ENCODE measurements at regions not wholly inside any gene's neighbourhood (a gene's known extent, or its start where the extent isn't known, plus 50 kb on each side); places are given as distances from the start of the nearest gene placed in this dataset.

DNA sequence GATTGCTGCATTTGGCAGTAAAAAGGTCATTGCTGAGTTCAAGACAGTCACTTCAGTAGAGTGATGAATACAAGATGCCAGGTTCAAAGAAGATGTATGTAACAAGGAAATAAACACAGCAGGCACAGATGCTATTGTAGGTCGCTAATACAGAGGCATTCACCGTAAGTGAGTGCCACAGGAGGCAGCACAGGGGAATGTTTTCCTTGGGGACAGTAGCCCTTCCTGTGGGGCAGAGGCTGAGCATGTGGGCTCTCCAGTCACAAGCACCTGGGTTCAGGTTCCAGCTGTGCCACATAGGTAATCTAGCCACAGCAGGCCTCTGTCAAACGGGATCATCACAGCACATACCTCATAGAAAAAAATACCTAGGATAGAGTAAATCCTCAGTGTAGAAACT, 86.3 kb downstream of the RSL24D1 start:
- Histone ChIP-seq H3K27me3 (ENCODE audit: control insufficient read depth, insufficient read depth, low read length) (no peaks in the 10 kb centered on the region), H3K4me3 (ENCODE audit: low read depth, low read length) (no peak overlapping the region), H3K36me3 (ENCODE audit: control insufficient read depth, insufficient read depth, low read length) (no peaks in the 10 kb centered on the region)
- DNase-seq (ENCODE audit: low read depth) (no peak), FAIRE-seq (no peak)
- TF ChIP-seq CTCF (IDR thresholded peaks at IDR 0.05; ENCODE audit: insufficient read depth, low read length, severe bottlenecking): no peak

GRCh38 chr15:55108858-55109518, 87.8 kb downstream of the RSL24D1 start:
- Histone ChIP-seq H3K4me3 (ENCODE audit: low read depth, low read length) (no peak overlapping the region), H3K27me3 (ENCODE audit: control insufficient read depth, insufficient read depth, low read length) (no peaks in the 10 kb centered on the region), H3K36me3 (ENCODE audit: control insufficient read depth, insufficient read depth, low read length) (no peaks in the 10 kb centered on the region)
- peak; percentile 72 for TF ChIP-seq CTCF (IDR thresholded peaks at IDR 0.05; ENCODE audit: insufficient read depth, low read length, severe bottlenecking)
- peak; percentile 81 for DNase-seq (ENCODE audit: low read depth)
- FAIRE-seq: no peak

DNA sequence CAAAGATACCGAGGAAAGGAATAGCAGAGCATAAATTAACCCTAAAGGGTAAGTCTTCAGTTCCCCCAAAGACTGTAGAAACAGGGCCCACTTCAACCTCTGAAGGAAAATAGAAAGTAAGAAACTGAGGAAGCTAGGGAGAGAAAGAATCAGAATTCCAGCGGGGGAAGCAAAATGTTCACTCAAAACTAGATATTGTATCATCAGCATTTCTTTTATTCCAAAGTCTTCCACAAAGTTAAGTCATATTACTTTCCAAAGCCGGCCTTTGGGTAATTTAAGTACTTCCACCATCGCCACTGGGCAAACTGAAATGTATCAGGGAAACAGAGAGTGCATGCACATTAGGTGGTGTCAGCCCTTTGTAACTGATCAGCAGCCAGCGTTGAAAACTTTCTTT, 88.3 kb downstream of the RSL24D1 start:
- TF ChIP-seq CTCF (IDR thresholded peaks at IDR 0.05; ENCODE audit: insufficient read depth, low read length, severe bottlenecking): no peak

DNA sequence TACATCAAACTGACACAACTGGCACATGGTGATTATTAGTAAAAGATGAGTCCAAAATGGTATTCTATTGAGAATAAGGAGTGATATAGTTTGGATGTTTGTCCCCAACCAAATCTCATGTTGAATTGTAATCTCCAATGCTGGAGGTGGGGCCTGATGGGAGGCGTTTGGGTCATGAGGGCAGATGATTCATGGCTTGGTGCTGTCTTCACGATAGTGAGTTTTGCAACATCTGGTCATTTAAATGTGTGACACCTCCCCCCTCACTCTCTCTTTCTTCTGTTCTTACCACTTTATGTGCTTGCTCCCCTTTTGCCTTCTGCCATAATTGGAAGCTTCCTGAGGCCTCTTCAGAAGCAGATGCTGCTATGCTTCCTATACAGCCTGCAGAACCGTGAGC, 90.6 kb downstream of the RSL24D1 start:
- DNase-seq (ENCODE audit: low read depth): peak; percentile 5
- FAIRE-seq: no peak
- no peaks in the 10 kb centered on the region for H3K27me3 ChIP-seq (ENCODE audit: control insufficient read depth, insufficient read depth, low read length)
- H3K4me3 ChIP-seq (ENCODE audit: low read depth, low read length): no peak overlapping the region
- no peak for TF ChIP-seq CTCF (IDR thresholded peaks at IDR 0.05; ENCODE audit: insufficient read depth, low read length, severe bottlenecking)
- no peaks in the 10 kb centered on the region for H3K36me3 ChIP-seq (ENCODE audit: control insufficient read depth, insufficient read depth, low read length)

More for the DNA sequence above, 88.3 kb downstream of the RSL24D1 start:
- FAIRE-seq (no peak), DNase-seq (ENCODE audit: low read depth) (no peak)
- Histone ChIP-seq H3K36me3 (ENCODE audit: control insufficient read depth, insufficient read depth, low read length) (no peaks in the 10 kb centered on the region), H3K4me3 (ENCODE audit: low read depth, low read length) (no peak overlapping the region), H3K27me3 (ENCODE audit: control insufficient read depth, insufficient read depth, low read length) (no peaks in the 10 kb centered on the region)

DNA sequence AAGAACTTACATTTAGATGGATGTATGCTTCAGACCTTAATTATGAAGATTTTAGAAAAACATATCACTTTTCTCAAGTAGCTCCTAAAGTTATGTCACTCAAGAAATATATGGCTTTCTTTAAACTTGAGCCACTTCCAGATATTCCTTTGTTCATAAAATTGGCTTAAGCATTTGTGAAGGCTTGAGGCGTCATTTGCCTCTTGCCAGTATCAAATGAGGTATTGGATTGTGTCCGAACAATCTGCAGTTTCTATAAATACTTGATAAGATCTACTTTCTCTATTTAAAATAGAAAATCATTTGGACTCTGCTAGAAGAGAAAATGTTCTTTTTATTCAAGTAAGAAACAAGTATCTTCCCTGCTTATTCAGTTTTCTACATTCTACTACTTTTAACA, 102.6 kb downstream of the RSL24D1 start:
- no peak for TF ChIP-seq CTCF (IDR thresholded peaks at IDR 0.05; ENCODE audit: insufficient read depth, low read length, severe bottlenecking)

DNA sequence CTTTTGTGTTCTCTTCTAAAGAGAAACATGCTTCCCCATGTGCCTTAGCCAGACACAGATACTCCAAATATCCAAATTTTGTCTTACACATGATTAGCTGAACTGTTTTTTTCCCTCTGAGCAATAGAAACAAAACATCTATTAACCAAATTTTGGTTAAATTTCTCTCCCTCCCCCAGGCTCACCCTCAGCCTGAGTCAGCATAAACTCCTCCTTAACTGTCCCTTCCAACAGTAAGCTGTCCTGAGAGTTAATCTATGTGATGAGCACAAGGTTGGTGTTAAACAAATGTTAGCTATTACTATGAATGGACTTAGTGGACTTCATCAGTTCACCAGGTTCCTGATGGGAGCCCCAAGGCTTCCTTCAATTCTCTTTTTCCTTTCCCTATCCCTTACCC, 108.5 kb downstream of the RSL24D1 start:
- no peak overlapping the region for H3K4me3 ChIP-seq (ENCODE audit: low read depth, low read length)
- no peak for DNase-seq (ENCODE audit: low read depth)
- FAIRE-seq: no peak
- no peak for TF ChIP-seq CTCF (IDR thresholded peaks at IDR 0.05; ENCODE audit: insufficient read depth, low read length, severe bottlenecking)
- H3K36me3 ChIP-seq (ENCODE audit: control insufficient read depth, insufficient read depth, low read length): no peaks in the 10 kb centered on the region
- H3K27me3 ChIP-seq (ENCODE audit: control insufficient read depth, insufficient read depth, low read length): no peaks in the 10 kb centered on the region

More for the DNA sequence above, 102.6 kb downstream of the RSL24D1 start:
- H3K4me3 ChIP-seq (ENCODE audit: low read depth, low read length): no peak overlapping the region
- no peaks in the 10 kb centered on the region for H3K36me3 ChIP-seq (ENCODE audit: control insufficient read depth, insufficient read depth, low read length)
- FAIRE-seq (no peak), DNase-seq (ENCODE audit: low read depth) (no peak)
- H3K27me3 ChIP-seq (ENCODE audit: control insufficient read depth, insufficient read depth, low read length): no peaks in the 10 kb centered on the region

Measured in bronchial epithelial cell (primary cell).